K562 (cell line): ENCODE measurements at regions not wholly inside any gene's neighbourhood (a gene's known extent, or its start where the extent isn't known, plus 50 kb on each side); places are given as distances from the start of the nearest gene placed in this dataset.

Source experiments
- ATAC-seq: fragments of 200-7000 bp; cut with Tn5 transposase; 3 replicates; pipeline ENCODE4 v1.9.1; 2020; ENCODE audit warnings: moderate library complexity
- BruUV-seq: library from RNA; stranded (reverse); fragments of 400-500 nt; replicated peaks from 2 replicates; lab custom pipeline; 2021; lab: Mats Ljungman, UMichigan
- CTCF ChIA-PET: fragments of 300-600 bp; formaldehyde crosslinking; extraction: SDS; loops from one replicate; lab custom pipeline; 2021; ENCODE audit warnings: low intra/inter-chr PET ratio; lab: Yijun Ruan, JAX
- POLR2A ChIA-PET: fragments of 300-600, 350-650 bp; sonication (Branson Sonifier 250); formaldehyde crosslinking; extraction: SDS; loops from one replicate; lab custom pipeline; 2021; ENCODE audit warnings: antibody characterized with exemption, inconsistent platforms; lab: Yijun Ruan, JAX
- DNase-seq, 4 experiments: peaks; one replicate each; pipeline versions ENCODE4 v3.0.0 to v3.0.0-alpha.2; 2011 to 2018; ENCODE audit warnings: low spot score in 3 of 4, mixed read lengths in 3 of 4; ENCODE audit errors: extremely low read depth in 1 of 4
- FAIRE-seq: peaks from 2 replicates; lab custom pipeline; 2011; peaks lifted over from hg19 to GRCh38; lab: Jason Lieb, UNC
- H2AFZ ChIP-seq: 2 replicates; pipeline ENCODE4 v1.6.0; 2011; ENCODE audit warnings: low read depth, low read length, control low read depth, inconsistent platforms
- H3K27ac ChIP-seq: fragments of 200-600 bp; 3 replicates; pipeline ENCODE4 v1.8.0; 2011; ENCODE audit warnings: low read depth, mild to moderate bottlenecking, control low read depth, inconsistent platforms, low read length, moderate library complexity, mixed read lengths; ENCODE audit errors: extremely low read depth
- H3K27me3 ChIP-seq, 2 experiments: fragments of 300-600 bp in 1 of 2; 2 replicates in 1 of 2; 3 replicates in 1 of 2; pipeline versions ENCODE4 v1.6.0 to v1.8.0; 2011; ENCODE audit warnings: inconsistent platforms in 2 of 2, low read length in 2 of 2, mild to moderate bottlenecking in 1 of 2, mixed read lengths in 1 of 2, moderate library complexity in 1 of 2; ENCODE audit not compliant: control insufficient read depth in 2 of 2, insufficient read depth in 2 of 2
- H3K36me3 ChIP-seq: fragments of 300-600 bp; 3 replicates; pipeline ENCODE4 v1.8.0; 2011; ENCODE audit warnings: mild to moderate bottlenecking, low read length, inconsistent platforms; ENCODE audit not compliant: control insufficient read depth, insufficient read depth
- H3K4me1 ChIP-seq, 2 experiments: fragments of 200-600 bp in 1 of 2; replicated peaks in 1 of 2; 2 replicates in 1 of 2; 3 replicates in 1 of 2; pipeline versions ENCODE4 v1.5.1 to v1.8.0; 2011; ENCODE audit warnings: inconsistent platforms in 2 of 2, low read length in 2 of 2, mild to moderate bottlenecking in 1 of 2, mixed read lengths in 1 of 2, moderate library complexity in 1 of 2; ENCODE audit not compliant: control insufficient read depth in 2 of 2, insufficient read depth in 2 of 2
- H3K4me2 ChIP-seq: 2 replicates; pipeline ENCODE4 v1.6.1; 2011; ENCODE audit warnings: low read length, control low read depth, inconsistent platforms, mixed read lengths; ENCODE audit not compliant: insufficient read depth
- H3K4me3 ChIP-seq: fragments of 200-600 bp; sonication (generic), shearing (Covaris generic); 2 replicates; pipeline ENCODE4 v1.5.1; 2016; ENCODE audit warnings: control low read depth, inconsistent platforms
- H3K79me2 ChIP-seq: fragments of 200-600 bp; 3 replicates; pipeline ENCODE4 v1.8.0; 2011; ENCODE audit warnings: low read length, inconsistent platforms; ENCODE audit not compliant: control insufficient read depth, insufficient read depth
- H3K9ac ChIP-seq, 2 experiments: 2 replicates each; pipeline versions ENCODE4 v1.6.0 to v1.6.1; 2011; ENCODE audit warnings: low read depth in 2 of 2, low read length in 2 of 2, control low read depth in 1 of 2, inconsistent platforms in 1 of 2, mild to moderate bottlenecking in 1 of 2, mixed read lengths in 1 of 2; ENCODE audit not compliant: insufficient read depth in 1 of 2
- H3K9me1 ChIP-seq: one replicate; pipeline ENCODE4 v1.6.0; 2011; ENCODE audit warnings: inconsistent platforms, mild to moderate bottlenecking, low read length, moderate library complexity; ENCODE audit not compliant: control insufficient read depth, insufficient read depth
- H3K9me3 ChIP-seq: replicated peaks from 2 replicates; pipeline ENCODE4 v1.5.1; 2011; ENCODE audit warnings: low read depth, low read length, inconsistent platforms; ENCODE audit not compliant: control insufficient read depth, insufficient read depth
- H4K20me1 ChIP-seq: replicated peaks from 2 replicates; pipeline ENCODE4 v1.6.1; 2011; ENCODE audit warnings: low read length, inconsistent platforms, mixed read lengths; ENCODE audit not compliant: control insufficient read depth, insufficient read depth
- CSDE1 ChIP-seq, 2 experiments: fragments of 450-650 bp; IDR thresholded peaks; 2 replicates each; pipeline ENCODE4 v1.6.1; 2016; ENCODE audit warnings: mild to moderate bottlenecking in 1 of 2
- DPF2 ChIP-seq: fragments of 450-650 bp; IDR thresholded peaks from 2 replicates; pipeline ENCODE4 v1.6.1; 2016
- ELF2 ChIP-seq: fragments of 250-450 bp; sonication (Bioruptor Pico); IDR thresholded peaks from 2 replicates; pipeline ENCODE4 v1.5.0; 2021; ENCODE audit warnings: mild to moderate bottlenecking
- GTF2E2 ChIP-seq: fragments of 200-800 bp; sonication (Bioruptor generic); IDR thresholded peaks from 2 replicates; pipeline ENCODE4 v1.6.1; 2016; ENCODE audit warnings: missing genetic modification characterization, missing compliant biosample characterization
- KLF13 ChIP-seq: fragments of 450-650 bp; IDR thresholded peaks from 2 replicates; pipeline ENCODE4 v1.6.1; 2016; ENCODE audit warnings: missing genetic modification characterization, low read depth, mild to moderate bottlenecking, missing compliant biosample characterization, moderate library complexity, borderline replicate concordance
- MAFG ChIP-seq: fragments of 450-650 bp; conservative IDR thresholded peaks from 2 replicates; pipeline ENCODE4 v1.6.1; 2016; ENCODE audit warnings: missing genetic modification characterization, missing compliant biosample characterization
- PHF8 ChIP-seq: fragments of 200-600 bp; sonication (generic); IDR thresholded peaks from 2 replicates; pipeline ENCODE4 v1.6.1; 2012; ENCODE audit warnings: mixed run types, mild to moderate bottlenecking, inconsistent platforms, low read length, moderate library complexity, borderline replicate concordance
- PTBP1 ChIP-seq: fragments of 200-400 bp; formaldehyde crosslinking; IDR thresholded peaks from 2 replicates; pipeline ENCODE4 v1.6.1; 2017; ENCODE audit warnings: low read depth, low read length
- RBM34 ChIP-seq: fragments of 200-400 bp; formaldehyde crosslinking; IDR thresholded peaks from 2 replicates; pipeline ENCODE4 v1.6.1; 2018; ENCODE audit warnings: low read length, borderline replicate concordance; ENCODE audit not compliant: insufficient read depth
- RCOR1 ChIP-seq, 2 experiments: IDR thresholded peaks; 2 replicates each; pipeline ENCODE4 v1.6.1; 2012; ENCODE audit warnings: low read depth in 2 of 2, low read length in 2 of 2, borderline replicate concordance in 1 of 2, improper control_type of control experiment in 1 of 2
- TFAM ChIP-seq: fragments of 250-450 bp; sonication (Bioruptor Pico); conservative IDR thresholded peaks from 2 replicates; pipeline ENCODE4 v1.5.0; 2021; ENCODE audit warnings: mild to moderate bottlenecking, moderate library complexity
- ZBTB17 ChIP-seq: fragments of 450-650 bp; formaldehyde crosslinking; IDR thresholded peaks from 2 replicates; pipeline ENCODE4 v1.4.0; 2020; ENCODE audit warnings: mild to moderate bottlenecking
- WGBS: fragments of 100-300 bp; shearing (Covaris generic); methylation state at CpG from one replicate; pipeline ENCODE4 v1.1.6; 2016; ENCODE audit warnings: low coverage, mixed read lengths; ENCODE audit not compliant: insufficient coverage; ENCODE audit errors: missing lambda C conversion rate; 5-methylcytosine and 5-hydroxymethylcytosine counted together
- in situ Hi-C: fragments of 300-500 bp; cut with MboI; formaldehyde crosslinking; loops from 4 replicates; pipeline ENCODE4 v1.15.0; 2018; ENCODE audit warnings: inconsistent platforms, mixed read lengths
- intact Hi-C: fragments of 100-400 bp; cut with micrococcal nuclease; formaldehyde crosslinking; loops from 2 replicates; pipeline ENCODE4 v1.14.2; 2022

- no peaks in the 10 kb centered on the region for H3K4me1 ChIP-seq
- in situ Hi-C loops = no loop called here
- H3K9ac ChIP-seq = no peak overlapping the region
- no peaks in the 10 kb centered on the region for H4K20me1 ChIP-seq
- no peaks in the 10 kb centered on the region for H3K36me3 ChIP-seq
- H3K9me3 ChIP-seq = no peaks in the 10 kb centered on the region
- no peaks in the 10 kb centered on the region for H3K27me3 ChIP-seq
- no peak overlapping the region for H3K4me2 ChIP-seq
- no peak overlapping the region for H3K4me3 ChIP-seq
- H3K27ac ChIP-seq = no peak overlapping the region
- BruUV-seq = no TSS peak
- ATAC-seq = no peak
- TF ChIP-seq PTBP1 (no peak), PHF8 (no peak), CSDE1 (IDR thresholded peaks at IDR 0.05) (no peak), ELF2 (no peak), GTF2E2 (tag) (no peak), MAFG (tag) (no peak), DPF2 (no peak), ZBTB17 (CRISPR knock-in tag) (no peak), RBM34 (no peak), RCOR1 (IDR thresholded peaks at IDR 0.05; ENCODE audit: borderline replicate concordance in 1 of 2, low read depth in 2 of 2, low read length in 2 of 2) (no peak), KLF13 (tag) (no peak), TFAM (CRISPR knock-in tag) (no peak)
- POLR2A ChIA-PET = no interaction called here
- H3K9me1 ChIP-seq = no peaks in the 10 kb centered on the region
- WGBS = 1% methylated on average over 4 of the region's 4 CpGs
- CTCF ChIA-PET = no interaction called here
- FAIRE-seq = no peak
- intact Hi-C loops = no loop called here
- no peak for DNase-seq
- H3K79me2 ChIP-seq = no peaks in the 10 kb centered on the region
- H2AFZ ChIP-seq = no peak overlapping the region
Observed at GRCh38 chr5:125291447-125291846, 545.0 kb upstream of the ZNF608 start.
